Gastrocnemius medialis (tissue), 4 donors: ENCODE measurements at regions not wholly inside any gene's neighbourhood (a gene's known extent, or its start where the extent isn't known, plus 50 kb on each side); places are given as distances from the start of the nearest gene placed in this dataset.

Experiments
- ATAC-seq, 2 donors: fragments of 150-250 bp; one replicate each; pipeline ENCODE4 v1.9.1; 2016
- DNase-seq, 2 donors: peaks; one replicate each; pipeline ENCODE4 v3.0.0-alpha.2; 2019
- H3K27ac ChIP-seq, 4 donors: fragments of 200-600 bp; sonication (generic); 1 replicate in 1 of 4; 2 replicates in 3 of 4; pipeline ENCODE4 v1.5.1; 2016 to 2018; ENCODE audit warnings: mild to moderate bottlenecking in 2 of 4, moderate library complexity in 1 of 4
- H3K27me3 ChIP-seq, 3 donors: fragments of 200-600 bp; sonication (generic) in 2 of 3; 1 replicate in 1 of 3; 2 replicates in 2 of 3; pipeline versions ENCODE4 v1.5.1 to v1.6.0; 2016 to 2019; ENCODE audit warnings: mild to moderate bottlenecking in 1 of 3, moderate library complexity in 1 of 3
- H3K36me3 ChIP-seq, 2 donors: fragments of 200-600 bp; sonication (generic) in 1 of 2; one replicate each; pipeline ENCODE4 v1.5.1; 2017 to 2018
- H3K4me1 ChIP-seq, 2 donors: fragments of 200-600 bp; sonication (generic) in 1 of 2; one replicate each; pipeline ENCODE4 v1.5.1; 2016 to 2017; ENCODE audit warnings: mild to moderate bottlenecking in 2 of 2
- H3K4me3 ChIP-seq, 4 donors: fragments of 200-600 bp; sonication (generic) in 3 of 4; 1 replicate in 1 of 4; 2 replicates in 3 of 4; pipeline ENCODE4 v1.5.1; 2016 to 2019; ENCODE audit warnings: mild to moderate bottlenecking in 2 of 4
- H3K9me3 ChIP-seq, 3 donors: fragments of 200-600 bp; sonication (generic) in 2 of 3; 1 replicate in 1 of 3; 2 replicates in 2 of 3; pipeline ENCODE4 v1.5.1; 2016 to 2019
- CTCF ChIP-seq, 5 experiments: fragments of 450-650 bp in 3 of 5; fragments of 200-600 bp in 2 of 5; sonication (generic) in 2 of 5; IDR thresholded peaks in 4 of 5; conservative IDR thresholded peaks in 1 of 5; 1 replicate in 4 of 5; 2 replicates in 1 of 5; pipeline ENCODE4 v1.5.1; 2016 to 2019; ENCODE audit warnings: antibody characterized with exemption in 5 of 5, mild to moderate bottlenecking in 3 of 5, moderate library complexity in 3 of 5
- POLR2A ChIP-seq, 2 donors: fragments of 450-650 bp; IDR thresholded peaks; one replicate each; pipeline ENCODE4 v1.6.1; 2017; ENCODE audit warnings: antibody characterized with exemption in 2 of 2, mild to moderate bottlenecking in 2 of 2, moderate library complexity in 2 of 2
- in situ Hi-C, 4 donors: fragments of 200-750 bp; cut with MboI; loops; one replicate each; pipeline versions ENCODE4 v1.15.0 to v1.8.0; 2017; ENCODE audit warnings: low sequenced_read_pairs in 4 of 4
- intact Hi-C: fragments of 100-400 bp; cut with DNase I; formaldehyde crosslinking; loops from one replicate; pipeline ENCODE4 v1.15.1; 2023; ENCODE audit warnings: low total_unique reads

- Histone ChIP-seq H3K9me3 (no peaks in the 10 kb centered on the region), H3K4me3 (no peak overlapping the region), H3K27ac (no peak overlapping the region), H3K4me1 (no peaks in the 10 kb centered on the region), H3K27me3 (no peaks in the 10 kb centered on the region), H3K36me3 (no peaks in the 10 kb centered on the region)
- DNase-seq, result no peak
- ATAC-seq, result no peak
- intact Hi-C loops, result no loop called here
- in situ Hi-C loops, result no loop called here
- TF ChIP-seq CTCF (IDR thresholded peaks at IDR 0.05 in 4 of 5, conservative IDR thresholded peaks at IDR 0.05 in 1 of 5), result no peak
- TF ChIP-seq POLR2A (IDR thresholded peaks at IDR 0.05), result no peak
These were observed 143.6 kb upstream of the CCNG1 start for GRCh38 chr5:163293836-163294235.

- Histone ChIP-seq H3K4me1 (no peaks in the 10 kb centered on the region), H3K27me3 (no peaks in the 10 kb centered on the region), H3K36me3 (no peaks in the 10 kb centered on the region), H3K9me3 (no peaks in the 10 kb centered on the region), H3K4me3 (no peak overlapping the region), H3K27ac (no peak overlapping the region)
- TF ChIP-seq POLR2A (IDR thresholded peaks at IDR 0.05) (no peak), CTCF (IDR thresholded peaks at IDR 0.05 in 4 of 5, conservative IDR thresholded peaks at IDR 0.05 in 1 of 5) (no peak)
- intact Hi-C loops, result no loop called here
- in situ Hi-C loops, result no loop called here
- ATAC-seq (no peak), DNase-seq (no peak)
These were observed 133.7 kb upstream of the CCNG1 start for GRCh38 chr5:163303718-163304117.

- no peak for DNase-seq
- H3K27me3 ChIP-seq, result no peaks in the 10 kb centered on the region
- H3K4me3 ChIP-seq, result no peak overlapping the region
- no peaks in the 10 kb centered on the region for H3K4me1 ChIP-seq
- TF ChIP-seq POLR2A (IDR thresholded peaks at IDR 0.05) (no peak), CTCF (IDR thresholded peaks at IDR 0.05 in 4 of 5, conservative IDR thresholded peaks at IDR 0.05 in 1 of 5) (no peak)
- no peaks in the 10 kb centered on the region for H3K36me3 ChIP-seq
- ATAC-seq, result no peak
- H3K27ac ChIP-seq, result no peak overlapping the region
- intact Hi-C loops (no loop called here), in situ Hi-C loops (no loop called here)
- no peaks in the 10 kb centered on the region for H3K9me3 ChIP-seq
These were observed 131.7 kb upstream of the CCNG1 start for GRCh38 chr5:163305655-163306054.

- no peaks in the 10 kb centered on the region for H3K27me3 ChIP-seq
- intact Hi-C loops, result no loop called here
- H3K9me3 ChIP-seq, result no peaks in the 10 kb centered on the region
- no peak overlapping the region for H3K27ac ChIP-seq
- no peak overlapping the region for H3K4me3 ChIP-seq
- H3K36me3 ChIP-seq, result no peaks in the 10 kb centered on the region
- DNase-seq (no peak), ATAC-seq (no peak)
- in situ Hi-C loops, result no loop called here
- TF ChIP-seq POLR2A (IDR thresholded peaks at IDR 0.05) (no peak), CTCF (IDR thresholded peaks at IDR 0.05 in 4 of 5, conservative IDR thresholded peaks at IDR 0.05 in 1 of 5) (no peak)
- H3K4me1 ChIP-seq, result no peaks in the 10 kb centered on the region
These were observed 131.0 kb upstream of the CCNG1 start for GRCh38 chr5:163306421-163306820.

GRCh38 chr5:163309914-163310313 is 127.5 kb upstream of the CCNG1 start:
- no peaks in the 10 kb centered on the region for H3K9me3 ChIP-seq
- ATAC-seq, result no peak
- no peak overlapping the region for H3K4me3 ChIP-seq
- TF ChIP-seq POLR2A (IDR thresholded peaks at IDR 0.05) (no peak), CTCF (IDR thresholded peaks at IDR 0.05 in 4 of 5, conservative IDR thresholded peaks at IDR 0.05 in 1 of 5) (no peak)
- no peaks in the 10 kb centered on the region for H3K27me3 ChIP-seq
- no peaks in the 10 kb centered on the region for H3K36me3 ChIP-seq
- no peaks in the 10 kb centered on the region for H3K4me1 ChIP-seq
- no peak overlapping the region for H3K27ac ChIP-seq
- intact Hi-C loops, result no loop called here
- no peak for DNase-seq
- in situ Hi-C loops, result no loop called here
